WTC11 (cell line): ENCODE measurements at regions not wholly inside any gene's neighbourhood (a gene's known extent, or its start where the extent isn't known, plus 50 kb on each side); places are given as distances from the start of the nearest gene placed in this dataset.

Source experiments
- CREB1 ChIP-seq: sonication (generic); formaldehyde crosslinking; IDR thresholded peaks from 2 replicates; pipeline ENCODE4 v1.8.0; 2023; ENCODE audit warnings: mild to moderate bottlenecking, missing genetic modification reagents
- NFYB ChIP-seq: sonication (generic); formaldehyde crosslinking; conservative IDR thresholded peaks from 2 replicates; pipeline ENCODE4 v1.8.0; 2022; ENCODE audit warnings: low read depth, missing genetic modification reagents
- RELA ChIP-seq: sonication (generic); formaldehyde crosslinking; IDR thresholded peaks from 2 replicates; pipeline ENCODE4 v1.8.1; 2022; ENCODE audit warnings: missing genetic modification reagents, mild to moderate bottlenecking, borderline replicate concordance
- SMAD3 ChIP-seq: sonication (generic); formaldehyde crosslinking; IDR thresholded peaks from 2 replicates; pipeline ENCODE4 v1.8.0; 2022; ENCODE audit warnings: missing genetic modification reagents, mild to moderate bottlenecking, borderline replicate concordance
- TCF7 ChIP-seq: sonication (generic); formaldehyde crosslinking; IDR thresholded peaks from 2 replicates; pipeline ENCODE4 v1.8.0; 2022; ENCODE audit warnings: mild to moderate bottlenecking, low read depth, missing genetic modification reagents, moderate library complexity
- ZNF671 ChIP-seq: fragments of 250-450 bp; sonication (Bioruptor Pico); IDR thresholded peaks from 2 replicates; pipeline ENCODE4 v1.8.0; 2021; ENCODE audit warnings: mild to moderate bottlenecking
- TF ChIP-seq, protein P1 (sequence below): fragments of 250-450 bp; sonication (Bioruptor Pico); IDR thresholded peaks from 2 replicates; pipeline ENCODE4 v2.1.2; 2022; ENCODE audit warnings: mild to moderate bottlenecking, moderate library complexity
- TF ChIP-seq, protein P2 (sequence below): fragments of 200-600 bp; IDR thresholded peaks from 2 replicates; pipeline ENCODE4 v1.8.0; 2022; ENCODE audit warnings: antibody characterized with exemption
- TF ChIP-seq, protein P3 (sequence below): fragments of 250-450 bp; sonication (Bioruptor Pico); conservative IDR thresholded peaks from 2 replicates; pipeline ENCODE4 v1.9.0; 2021; ENCODE audit warnings: mild to moderate bottlenecking
- TF ChIP-seq, protein P4 (sequence below): sonication (generic); formaldehyde crosslinking; IDR thresholded peaks from 2 replicates; pipeline ENCODE4 v1.8.1; 2023; ENCODE audit warnings: mild to moderate bottlenecking, moderate library complexity, missing genetic modification reagents
- TF ChIP-seq, protein P5 (sequence below): sonication (generic); formaldehyde crosslinking; conservative IDR thresholded peaks from 2 replicates; pipeline ENCODE4 v1.8.1; 2023; ENCODE audit warnings: mild to moderate bottlenecking, low read depth, missing genetic modification reagents, moderate library complexity

DNA sequence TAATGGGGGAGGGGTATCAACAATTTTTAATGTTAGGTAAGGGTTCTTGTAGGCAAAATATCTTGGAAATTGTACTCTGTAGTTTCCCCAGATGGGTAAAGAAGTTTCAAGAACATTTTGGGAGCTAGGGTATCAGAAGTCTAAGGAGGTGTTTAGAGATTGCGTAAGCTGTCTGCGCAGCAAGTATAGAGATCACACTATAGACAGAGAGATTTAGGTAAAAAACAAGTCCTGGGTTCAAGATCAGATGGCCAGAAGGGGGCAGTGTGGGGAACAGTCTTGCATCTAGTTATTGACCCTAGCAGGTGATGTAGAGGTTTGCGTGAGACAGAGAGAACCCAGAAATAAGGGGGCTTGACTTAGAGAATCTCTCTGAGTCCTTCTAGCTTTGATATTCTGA lies 80.8 kb downstream of the S1PR1 start:
- TF ChIP-seq TCF7 (CRISPR knock-in tag): no peak
- no peak for TF ChIP-seq SMAD3 (CRISPR knock-in tag)
- TF ChIP-seq, protein P1, sequence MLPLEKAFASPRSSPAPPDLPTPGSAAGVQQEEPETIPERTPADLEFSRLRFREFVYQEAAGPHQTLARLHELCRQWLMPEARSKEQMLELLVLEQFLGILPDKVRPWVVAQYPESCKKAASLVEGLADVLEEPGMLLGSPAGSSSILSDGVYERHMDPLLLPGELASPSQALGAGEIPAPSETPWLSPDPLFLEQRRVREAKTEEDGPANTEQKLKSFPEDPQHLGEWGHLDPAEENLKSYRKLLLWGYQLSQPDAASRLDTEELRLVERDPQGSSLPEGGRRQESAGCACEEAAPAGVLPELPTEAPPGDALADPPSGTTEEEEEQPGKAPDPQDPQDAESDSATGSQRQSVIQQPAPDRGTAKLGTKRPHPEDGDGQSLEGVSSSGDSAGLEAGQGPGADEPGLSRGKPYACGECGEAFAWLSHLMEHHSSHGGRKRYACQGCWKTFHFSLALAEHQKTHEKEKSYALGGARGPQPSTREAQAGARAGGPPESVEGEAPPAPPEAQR (CRISPR knock-in tag): no peak
- no peak for TF ChIP-seq NFYB
- TF ChIP-seq, protein P2, sequence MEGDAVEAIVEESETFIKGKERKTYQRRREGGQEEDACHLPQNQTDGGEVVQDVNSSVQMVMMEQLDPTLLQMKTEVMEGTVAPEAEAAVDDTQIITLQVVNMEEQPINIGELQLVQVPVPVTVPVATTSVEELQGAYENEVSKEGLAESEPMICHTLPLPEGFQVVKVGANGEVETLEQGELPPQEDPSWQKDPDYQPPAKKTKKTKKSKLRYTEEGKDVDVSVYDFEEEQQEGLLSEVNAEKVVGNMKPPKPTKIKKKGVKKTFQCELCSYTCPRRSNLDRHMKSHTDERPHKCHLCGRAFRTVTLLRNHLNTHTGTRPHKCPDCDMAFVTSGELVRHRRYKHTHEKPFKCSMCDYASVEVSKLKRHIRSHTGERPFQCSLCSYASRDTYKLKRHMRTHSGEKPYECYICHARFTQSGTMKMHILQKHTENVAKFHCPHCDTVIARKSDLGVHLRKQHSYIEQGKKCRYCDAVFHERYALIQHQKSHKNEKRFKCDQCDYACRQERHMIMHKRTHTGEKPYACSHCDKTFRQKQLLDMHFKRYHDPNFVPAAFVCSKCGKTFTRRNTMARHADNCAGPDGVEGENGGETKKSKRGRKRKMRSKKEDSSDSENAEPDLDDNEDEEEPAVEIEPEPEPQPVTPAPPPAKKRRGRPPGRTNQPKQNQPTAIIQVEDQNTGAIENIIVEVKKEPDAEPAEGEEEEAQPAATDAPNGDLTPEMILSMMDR: peak; percentile 21; the same call in 1 of the 2 replicates
- no peak for TF ChIP-seq ZNF671 (CRISPR knock-in tag)
- TF ChIP-seq, protein P3, sequence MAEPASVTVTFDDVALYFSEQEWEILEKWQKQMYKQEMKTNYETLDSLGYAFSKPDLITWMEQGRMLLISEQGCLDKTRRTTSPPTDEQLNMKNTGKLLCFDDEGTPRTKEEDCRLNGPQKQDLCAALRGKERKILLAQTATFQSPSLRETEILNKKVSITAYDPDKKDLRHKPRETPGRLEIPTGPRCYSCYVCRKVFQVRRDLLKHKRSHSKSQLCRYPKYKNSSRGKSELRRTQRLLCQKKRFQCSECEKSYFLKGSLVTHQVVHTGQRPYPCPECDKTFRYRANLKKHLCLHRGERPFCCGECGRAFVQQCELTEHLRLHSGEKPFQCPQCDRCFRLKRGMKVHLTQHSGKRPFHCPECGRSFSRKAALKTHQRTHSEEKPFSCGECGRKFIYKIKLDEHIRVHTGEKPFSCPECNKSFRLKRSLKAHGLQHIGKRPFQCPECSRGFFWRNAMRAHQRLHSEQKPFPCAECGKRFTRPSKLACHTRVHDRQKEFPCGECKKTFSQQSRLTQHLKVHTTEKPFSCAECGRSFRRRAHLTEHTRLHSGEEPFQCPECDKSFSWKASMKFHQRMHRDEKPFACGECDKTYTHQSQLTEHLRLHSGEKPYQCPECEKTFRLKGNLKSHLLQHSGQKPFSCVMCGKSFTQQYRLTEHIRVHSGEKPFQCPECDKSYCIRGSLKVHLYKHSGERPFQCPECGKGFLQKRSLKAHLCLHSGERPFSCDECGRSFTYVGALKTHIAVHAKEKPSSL (CRISPR knock-in tag): no peak
- TF ChIP-seq, protein P4, sequence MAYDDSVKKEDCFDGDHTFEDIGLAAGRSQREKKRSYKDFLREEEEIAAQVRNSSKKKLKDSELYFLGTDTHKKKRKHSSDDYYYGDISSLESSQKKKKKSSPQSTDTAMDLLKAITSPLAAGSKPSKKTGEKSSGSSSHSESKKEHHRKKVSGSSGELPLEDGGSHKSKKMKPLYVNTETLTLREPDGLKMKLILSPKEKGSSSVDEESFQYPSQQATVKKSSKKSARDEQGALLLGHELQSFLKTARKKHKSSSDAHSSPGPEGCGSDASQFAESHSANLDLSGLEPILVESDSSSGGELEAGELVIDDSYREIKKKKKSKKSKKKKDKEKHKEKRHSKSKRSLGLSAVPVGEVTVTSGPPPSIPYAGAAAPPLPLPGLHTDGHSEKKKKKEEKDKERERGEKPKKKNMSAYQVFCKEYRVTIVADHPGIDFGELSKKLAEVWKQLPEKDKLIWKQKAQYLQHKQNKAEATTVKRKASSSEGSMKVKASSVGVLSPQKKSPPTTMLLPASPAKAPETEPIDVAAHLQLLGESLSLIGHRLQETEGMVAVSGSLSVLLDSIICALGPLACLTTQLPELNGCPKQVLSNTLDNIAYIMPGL (CRISPR knock-in tag): no peak
- no peak for TF ChIP-seq RELA (CRISPR knock-in tag)
- TF ChIP-seq, protein P5, sequence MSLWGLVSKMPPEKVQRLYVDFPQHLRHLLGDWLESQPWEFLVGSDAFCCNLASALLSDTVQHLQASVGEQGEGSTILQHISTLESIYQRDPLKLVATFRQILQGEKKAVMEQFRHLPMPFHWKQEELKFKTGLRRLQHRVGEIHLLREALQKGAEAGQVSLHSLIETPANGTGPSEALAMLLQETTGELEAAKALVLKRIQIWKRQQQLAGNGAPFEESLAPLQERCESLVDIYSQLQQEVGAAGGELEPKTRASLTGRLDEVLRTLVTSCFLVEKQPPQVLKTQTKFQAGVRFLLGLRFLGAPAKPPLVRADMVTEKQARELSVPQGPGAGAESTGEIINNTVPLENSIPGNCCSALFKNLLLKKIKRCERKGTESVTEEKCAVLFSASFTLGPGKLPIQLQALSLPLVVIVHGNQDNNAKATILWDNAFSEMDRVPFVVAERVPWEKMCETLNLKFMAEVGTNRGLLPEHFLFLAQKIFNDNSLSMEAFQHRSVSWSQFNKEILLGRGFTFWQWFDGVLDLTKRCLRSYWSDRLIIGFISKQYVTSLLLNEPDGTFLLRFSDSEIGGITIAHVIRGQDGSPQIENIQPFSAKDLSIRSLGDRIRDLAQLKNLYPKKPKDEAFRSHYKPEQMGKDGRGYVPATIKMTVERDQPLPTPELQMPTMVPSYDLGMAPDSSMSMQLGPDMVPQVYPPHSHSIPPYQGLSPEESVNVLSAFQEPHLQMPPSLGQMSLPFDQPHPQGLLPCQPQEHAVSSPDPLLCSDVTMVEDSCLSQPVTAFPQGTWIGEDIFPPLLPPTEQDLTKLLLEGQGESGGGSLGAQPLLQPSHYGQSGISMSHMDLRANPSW (CRISPR knock-in tag): no peak
- no peak for TF ChIP-seq CREB1 (CRISPR knock-in tag)
